H1 (cell line): ENCODE measurements at regions not wholly inside any gene's neighbourhood (a gene's known extent, or its start where the extent isn't known, plus 50 kb on each side); places are given as distances from the start of the nearest gene placed in this dataset.

Experiments
- CTCF ChIA-PET: fragments of 300-600 bp; sonication (Branson Sonifier 250); formaldehyde crosslinking; loops from one replicate; lab custom pipeline; 2021; ENCODE audit not compliant: partially characterized antibody; lab: Charles Lee
- POLR2A ChIA-PET: fragments of 300-600 bp; sonication (Branson Sonifier 250); formaldehyde crosslinking; loops from one replicate; lab custom pipeline; 2021; ENCODE audit warnings: inconsistent platforms; ENCODE audit not compliant: partially characterized antibody; lab: Charles Lee
- DNase-seq, 2 experiments: peaks; one replicate each; pipeline versions ENCODE4 v3.0.0 to v3.0.0-alpha.2; 2010 to 2022; ENCODE audit warnings: low spot score in 2 of 2, low read depth in 1 of 2, mixed read lengths in 1 of 2
- FAIRE-seq: peaks from 2 replicates; lab custom pipeline; 2011; peaks lifted over from hg19 to GRCh38; lab: Jason Lieb, UNC
- H2AFZ ChIP-seq: 2 replicates; pipeline ENCODE4 v1.8.1; 2012; ENCODE audit warnings: low read length, inconsistent platforms
- H2AK5ac ChIP-seq: 2 replicates; pipeline ENCODE4 v1.6.1; 2013; ENCODE audit warnings: low read depth, low read length
- H2BK120ac ChIP-seq: replicated peaks from 2 replicates; pipeline ENCODE3; 2013; ENCODE audit warnings: low read depth, low read length, inconsistent platforms
- H2BK12ac ChIP-seq: 2 replicates; pipeline ENCODE4 v1.6.1; 2013; ENCODE audit warnings: low read depth, low read length
- H2BK15ac ChIP-seq: 2 replicates; pipeline ENCODE4 v1.6.1; 2013; ENCODE audit warnings: low read length
- H2BK20ac ChIP-seq: 2 replicates; pipeline ENCODE4 v1.6.1; 2013; ENCODE audit warnings: low read length
- H2BK5ac ChIP-seq: 2 replicates; pipeline ENCODE4 v1.6.1; 2013; ENCODE audit warnings: low read depth, low read length
- H3K14ac ChIP-seq: 2 replicates; pipeline ENCODE4 v1.6.1; 2013; ENCODE audit warnings: inconsistent platforms; ENCODE audit not compliant: insufficient read length
- H3K18ac ChIP-seq: 2 replicates; pipeline ENCODE4 v1.6.1; 2013; ENCODE audit warnings: low read length; ENCODE audit errors: extremely low read depth
- H3K23ac ChIP-seq: 2 replicates; pipeline ENCODE4 v1.6.1; 2013; ENCODE audit warnings: inconsistent platforms; ENCODE audit not compliant: insufficient read length
- H3K23me2 ChIP-seq: 2 replicates; pipeline ENCODE4 v1.6.1; 2013; ENCODE audit warnings: low read depth, low read length
- H3K27ac ChIP-seq: 2 replicates; pipeline ENCODE4 v1.6.1; 2011; ENCODE audit warnings: low read depth, low read length, inconsistent platforms
- H3K27me3 ChIP-seq, 4 experiments: replicated peaks in 1 of 4; 1 replicate in 1 of 4; 2 replicates in 3 of 4; pipeline versions ENCODE4 v1.6.1 to v1.8.1; 2011 to 2013; ENCODE audit warnings: low read length in 3 of 4, mild to moderate bottlenecking in 3 of 4, inconsistent platforms in 2 of 4, mixed read lengths in 2 of 4, moderate library complexity in 1 of 4; ENCODE audit not compliant: control insufficient read depth in 3 of 4, insufficient read depth in 3 of 4; ENCODE audit errors: extremely low read depth in 1 of 4
- H3K36me3 ChIP-seq, 4 experiments: 2 replicates each; pipeline versions ENCODE4 v1.6.1 to v1.8.1; 2011 to 2013; ENCODE audit warnings: mild to moderate bottlenecking in 4 of 4, low read length in 3 of 4, moderate library complexity in 2 of 4, control low read depth in 1 of 4, inconsistent platforms in 1 of 4; ENCODE audit not compliant: insufficient read depth in 4 of 4, control insufficient read depth in 2 of 4
- H3K4ac ChIP-seq: replicated peaks from 2 replicates; pipeline ENCODE3; 2013; ENCODE audit warnings: low read length, low read depth, mixed read lengths, inconsistent platforms; ENCODE audit not compliant: insufficient read length
- H3K4me1 ChIP-seq, 4 experiments: replicated peaks in 1 of 4; 1 replicate in 1 of 4; 2 replicates in 3 of 4; pipeline versions ENCODE4 v1.6.1 to v1.8.1; 2011 to 2013; ENCODE audit warnings: low read length in 3 of 4, inconsistent platforms in 2 of 4, mixed read lengths in 1 of 4; ENCODE audit not compliant: insufficient read depth in 4 of 4, control insufficient read depth in 3 of 4
- H3K4me2 ChIP-seq, 2 experiments: 2 replicates each; pipeline versions ENCODE4 v1.6.1 to v1.8.1; 2011 to 2013; ENCODE audit warnings: low read depth in 2 of 2, low read length in 2 of 2, control low read depth in 1 of 2, inconsistent platforms in 1 of 2, mild to moderate bottlenecking in 1 of 2; ENCODE audit not compliant: insufficient read depth in 1 of 2
- H3K4me3 ChIP-seq, 4 experiments: fragments of 200-600, 300-600 bp in 1 of 4; sonication (generic), shearing (Covaris generic), sonication (Bioruptor Twin) in 1 of 4; 2 replicates each; pipeline versions ENCODE4 v1.5.1 to v1.8.1; 2011 to 2016; ENCODE audit warnings: low read length in 4 of 4, low read depth in 3 of 4, control low read depth in 2 of 4, inconsistent platforms in 2 of 4, mild to moderate bottlenecking in 2 of 4, mixed read lengths in 1 of 4, moderate library complexity in 1 of 4; ENCODE audit not compliant: insufficient read depth in 2 of 4; ENCODE audit errors: extremely low read depth in 1 of 4
- H3K56ac ChIP-seq: replicated peaks from 2 replicates; pipeline ENCODE3; 2013; ENCODE audit warnings: low read depth, mild to moderate bottlenecking, mixed read lengths, low read length, inconsistent platforms; ENCODE audit not compliant: insufficient read length
- H3K79me1 ChIP-seq: 2 replicates; pipeline ENCODE4 v1.6.1; 2013; ENCODE audit warnings: low read depth, low read length, control low read depth
- H3K79me2 ChIP-seq, 2 experiments: 2 replicates each; pipeline versions ENCODE4 v1.6.1 to v1.8.1; 2012 to 2013; ENCODE audit warnings: low read length in 2 of 2, mild to moderate bottlenecking in 2 of 2, inconsistent platforms in 1 of 2; ENCODE audit not compliant: insufficient read depth in 2 of 2, control insufficient read depth in 1 of 2
- H3K9ac ChIP-seq, 4 experiments: replicated peaks in 1 of 4; 1 replicate in 1 of 4; 2 replicates in 3 of 4; pipeline versions ENCODE4 v1.6.1 to v1.8.1; 2011 to 2013; ENCODE audit warnings: low read depth in 3 of 4, low read length in 3 of 4, control low read depth in 2 of 4, mild to moderate bottlenecking in 2 of 4, moderate library complexity in 2 of 4, inconsistent platforms in 1 of 4; ENCODE audit errors: extremely low read depth in 1 of 4
- H3K9me3 ChIP-seq, 2 experiments: 2 replicates each; pipeline versions ENCODE4 v1.6.1 to v1.8.1; 2012 to 2013; ENCODE audit warnings: mild to moderate bottlenecking in 2 of 2, moderate library complexity in 2 of 2, control low read depth in 1 of 2, inconsistent platforms in 1 of 2, low read depth in 1 of 2, low read length in 1 of 2, mixed read lengths in 1 of 2; ENCODE audit not compliant: insufficient read depth in 2 of 2
- H4K20me1 ChIP-seq, 2 experiments: replicated peaks in 1 of 2; 2 replicates each; pipeline versions ENCODE3 to v1.8.1; 2011 to 2013; ENCODE audit warnings: inconsistent platforms in 2 of 2, low read length in 2 of 2, mild to moderate bottlenecking in 1 of 2; ENCODE audit not compliant: insufficient read depth in 2 of 2, control insufficient read depth in 1 of 2
- H4K5ac ChIP-seq: 2 replicates; pipeline ENCODE4 v1.6.1; 2013; ENCODE audit warnings: low read length, low read depth, mixed read lengths, inconsistent platforms; ENCODE audit not compliant: insufficient read length
- H4K8ac ChIP-seq: 2 replicates; pipeline ENCODE4 v1.8.0; 2013; ENCODE audit warnings: mild to moderate bottlenecking, moderate library complexity, low read length, inconsistent platforms; ENCODE audit not compliant: insufficient read depth; ENCODE audit errors: extremely low read depth
- H4K91ac ChIP-seq: replicated peaks from 2 replicates; pipeline ENCODE3; 2013; ENCODE audit warnings: low read length, mixed read lengths, inconsistent platforms; ENCODE audit not compliant: insufficient read length
- JUND ChIP-seq: IDR thresholded peaks from 2 replicates; pipeline ENCODE4 v1.6.1; 2011; ENCODE audit warnings: mild to moderate bottlenecking, improper control_type of control experiment, low read length
- NRF1 ChIP-seq: IDR thresholded peaks from 2 replicates; pipeline ENCODE4 v1.6.1; 2011; ENCODE audit warnings: mild to moderate bottlenecking, low read depth, low read length, improper control_type of control experiment

GRCh38 chr4:149993030-149993429 lies 85.2 kb upstream of the DCLK2 start:
- Histone ChIP-seq H3K79me2 (no peaks in the 10 kb centered on the region), H3K56ac (no peak overlapping the region), H3K4me2 (no peak overlapping the region), H4K8ac (no peak overlapping the region), H2BK12ac (no peak overlapping the region), H2AFZ (no peak overlapping the region), H2BK20ac (no peak overlapping the region), H4K5ac (no peak overlapping the region), H2AK5ac (no peak overlapping the region), H2BK120ac (no peak overlapping the region), H4K91ac (no peak overlapping the region), H2BK5ac (no peak overlapping the region), H3K9me3 (no peaks in the 10 kb centered on the region), H3K14ac (no peak overlapping the region), H2BK15ac (no peak overlapping the region), H3K79me1 (no peaks in the 10 kb centered on the region), H3K36me3 (no peaks in the 10 kb centered on the region), H3K4ac (no peak overlapping the region), H3K23me2 (no peaks in the 10 kb centered on the region), H3K27ac (no peak overlapping the region), H3K23ac (no peak overlapping the region), H4K20me1 (no peaks in the 10 kb centered on the region), H3K9ac (peak overlapping the region in 1 of 4 experiments; percentile 34; a peak in 1 of 7 replicates), H3K4me1 (no peaks in the 10 kb centered on the region), H3K18ac (no peak overlapping the region), H3K27me3 (no peaks in the 10 kb centered on the region), H3K4me3 (no peak overlapping the region)
- FAIRE-seq: no peak
- no peak for DNase-seq
- ChIA-PET CTCF (interaction anchor here (1.3 to 3.1 kb wide), 4 partner anchors 11 to 254 kb away, joined by 3 to 15 read pairs (median 10); no protein-coding TSS in a partner anchor), POLR2A (interaction anchor here (0.6 kb wide), 1 partner anchor 111 kb away, joined by 3 read pairs; no protein-coding TSS in a partner anchor)
- TF ChIP-seq JUND (no peak), NRF1 (no peak)
